HG02623 (cell line): ENCODE measurements at regions not wholly inside any gene's neighbourhood (a gene's known extent, or its start where the extent isn't known, plus 50 kb on each side); places are given as distances from the start of the nearest gene placed in this dataset.
"Not testable (repeated sequence)": the region's sequence is repeated elsewhere in the genome, so short reads cannot be mapped to it uniquely, and the experiment has no call there.

Source experiments
- ATAC-seq: cut with Tn5 transposase; IDR thresholded peaks from one replicate; pipeline ENCODE4 v1.9.1; 2021; ENCODE audit warnings: moderate library complexity; ENCODE audit not compliant: unreplicated experiment

DNA sequence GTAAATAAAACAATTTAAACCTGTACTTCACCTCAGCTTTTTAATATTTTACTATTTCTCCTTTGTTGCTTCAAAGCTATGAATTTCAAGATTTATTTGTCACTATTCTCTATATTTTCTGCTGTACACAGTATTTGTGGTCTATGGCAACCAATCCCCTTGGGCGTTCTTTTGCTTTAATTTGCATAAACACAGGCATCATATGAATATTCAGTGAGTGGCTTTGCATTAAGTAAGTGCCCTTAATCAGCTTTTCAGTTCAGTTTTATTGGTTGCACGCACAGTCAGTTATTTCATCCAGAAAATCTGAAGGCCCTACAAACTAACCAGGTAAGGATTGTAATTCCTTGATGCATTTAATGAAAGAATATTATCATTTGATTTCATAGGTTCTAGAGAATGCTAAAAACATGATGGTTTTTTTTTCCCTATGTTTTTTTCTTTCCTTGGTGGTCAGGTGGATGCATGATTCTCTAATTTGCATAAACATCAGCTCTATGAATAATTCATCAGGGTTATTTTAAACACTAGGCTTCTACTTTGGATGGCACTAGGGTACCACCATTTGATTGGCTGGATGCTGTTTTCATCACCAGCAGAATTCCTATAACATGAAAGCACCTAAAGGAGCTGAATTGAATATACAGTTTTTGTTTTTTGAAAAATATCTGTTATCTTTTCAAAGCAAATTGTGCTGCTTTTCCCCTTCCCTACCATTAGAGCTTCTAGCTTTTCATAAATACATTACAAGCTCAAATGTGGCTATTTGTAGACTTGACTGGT lies 249.2 kb upstream of the CCNH start:
- ATAC-seq, result no peak

- no peak for ATAC-seq
Measured at GRCh38 chr5:87653242-87653641, 240.5 kb upstream of the CCNH start.

GRCh38 chr5:87650284-87650683 lies 237.6 kb upstream of the CCNH start:
- ATAC-seq, result no peak

DNA sequence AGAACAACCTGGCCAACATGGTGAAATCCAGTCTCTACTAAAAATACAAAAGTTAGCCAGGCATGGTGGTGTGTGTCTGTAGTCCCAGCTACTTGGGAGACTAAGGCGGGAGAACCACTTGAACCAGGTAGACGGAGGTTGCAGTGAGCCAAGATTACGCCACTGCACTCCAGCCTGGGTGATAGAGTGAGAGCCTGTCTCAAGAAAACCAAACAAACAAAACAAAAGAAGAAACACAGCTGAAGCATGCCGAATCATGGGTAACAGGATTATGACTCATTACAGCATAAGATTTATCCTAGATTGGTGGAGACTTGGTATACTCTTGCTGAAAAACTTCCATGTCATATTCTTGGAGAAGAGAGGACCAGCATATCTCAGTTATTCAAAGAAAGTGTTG lies 236.7 kb upstream of the CCNH start:
- no peak for ATAC-seq

GRCh38 chr5:87645224-87645623 lies 232.5 kb upstream of the CCNH start:
- no peak for ATAC-seq

- ATAC-seq, result no peak
Measured at GRCh38 chr5:87640902-87641301, 228.2 kb upstream of the CCNH start.

GRCh38 chr5:87627363-87627762 lies 214.6 kb upstream of the CCNH start:
- no peak for ATAC-seq

DNA sequence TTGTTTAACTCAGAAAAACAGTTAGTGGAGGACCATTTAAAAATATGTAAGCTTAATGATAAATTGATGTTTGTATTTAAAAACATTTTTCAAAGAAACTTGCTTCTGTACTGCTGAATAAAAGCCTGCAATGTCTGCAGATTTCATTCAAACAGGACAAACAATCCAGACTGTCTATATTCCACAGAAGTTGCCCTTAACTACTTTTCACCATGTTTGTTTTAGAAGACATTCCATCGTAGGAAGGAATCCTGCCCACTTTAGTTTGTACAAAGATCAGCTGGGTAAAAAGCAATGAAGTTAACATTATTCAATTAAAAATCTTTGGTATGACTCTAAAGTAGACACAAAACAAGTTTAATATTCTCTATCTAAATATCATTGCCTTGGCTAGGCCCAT lies 195.7 kb upstream of the CCNH start:
- ATAC-seq, result no peak

DNA sequence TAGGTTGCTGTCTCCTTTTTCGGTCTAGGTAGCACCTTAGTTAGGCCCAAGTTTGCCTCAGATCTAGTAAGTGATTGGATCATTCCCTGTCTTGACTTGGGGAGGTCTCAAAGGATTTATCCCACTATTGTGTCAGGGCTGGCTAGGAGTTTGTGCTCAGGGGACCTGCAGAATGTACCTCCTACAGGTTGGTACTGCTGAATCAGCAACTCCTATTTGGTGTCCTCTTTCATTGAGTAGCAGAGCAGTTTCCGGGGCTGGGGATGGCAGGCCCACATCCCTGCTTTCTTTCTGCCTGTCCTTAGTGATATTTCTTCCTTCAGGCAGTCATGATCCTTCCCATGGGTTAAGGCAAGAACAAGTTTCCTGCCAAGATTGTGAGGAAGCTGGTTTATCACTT lies 192.9 kb upstream of the CCNH start:
- no peak for ATAC-seq

DNA sequence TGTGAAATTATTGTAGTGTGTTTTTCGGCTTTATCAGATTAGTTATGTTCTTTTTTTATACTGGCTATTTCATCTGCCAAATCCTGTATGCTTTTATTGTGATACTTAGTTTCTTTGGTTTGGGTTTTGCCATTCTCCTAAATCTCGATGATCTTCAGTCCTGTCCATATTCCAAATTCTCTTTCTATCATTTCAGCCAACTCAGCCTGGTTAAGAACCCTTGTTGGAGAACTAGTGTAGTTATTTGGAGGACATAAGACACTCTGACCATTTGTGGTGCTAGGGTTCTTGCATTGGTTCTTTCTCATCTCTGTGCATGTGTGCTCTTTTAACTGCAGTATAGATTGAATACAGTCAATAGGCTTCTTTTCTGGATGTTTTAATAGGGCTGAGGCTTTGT lies 187.0 kb upstream of the CCNH start:
- no peak for ATAC-seq

- no peak for ATAC-seq
Measured at GRCh38 chr5:87598460-87598859, 185.7 kb upstream of the CCNH start.

DNA sequence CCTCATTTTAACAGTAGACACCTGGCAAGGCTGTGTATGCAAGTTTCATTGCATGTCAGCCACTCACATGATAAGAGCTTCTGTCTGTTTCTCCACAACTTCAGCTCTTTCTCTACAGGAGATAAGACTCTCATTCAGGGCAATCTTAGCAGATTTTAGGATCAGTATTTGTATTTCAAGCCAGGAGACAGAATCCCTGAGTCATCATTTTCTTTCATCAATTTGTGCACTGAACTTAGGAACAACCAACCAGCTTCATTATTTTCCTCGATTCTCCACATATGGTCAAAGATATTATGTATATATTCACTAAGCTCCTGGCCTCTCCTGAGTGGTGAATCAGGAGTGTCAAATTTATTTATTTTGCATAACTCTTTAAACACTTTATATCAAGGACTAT lies 181.8 kb upstream of the CCNH start:
- ATAC-seq, result no peak

- ATAC-seq, result no peak
Measured at GRCh38 chr5:87589587-87589986, 176.9 kb upstream of the CCNH start.

- no peak for ATAC-seq
Measured at GRCh38 chr5:87588316-87588715, 175.6 kb upstream of the CCNH start.

- ATAC-seq, result not testable (repeated sequence)
Measured at GRCh38 chr5:87583704-87584103, 171.0 kb upstream of the CCNH start.

DNA sequence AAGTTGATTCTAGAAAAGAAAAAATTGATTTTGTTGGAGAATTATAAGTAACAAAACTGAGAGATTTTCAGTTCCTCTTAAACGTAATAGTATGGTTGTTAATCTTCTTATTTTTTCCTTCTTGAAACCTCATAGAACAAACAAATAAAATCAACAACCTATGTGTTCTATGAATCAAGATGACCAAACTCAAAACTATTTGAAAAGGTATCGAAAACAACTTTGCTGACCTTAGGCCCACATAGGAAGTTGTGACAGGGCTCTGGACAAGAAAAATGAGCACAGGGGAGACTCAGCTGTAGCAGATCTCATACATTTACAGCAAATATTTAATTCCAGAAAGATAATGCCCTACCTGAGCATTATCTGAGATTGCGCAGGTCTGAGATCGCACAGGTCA lies 169.4 kb upstream of the CCNH start:
- ATAC-seq, result no peak

DNA sequence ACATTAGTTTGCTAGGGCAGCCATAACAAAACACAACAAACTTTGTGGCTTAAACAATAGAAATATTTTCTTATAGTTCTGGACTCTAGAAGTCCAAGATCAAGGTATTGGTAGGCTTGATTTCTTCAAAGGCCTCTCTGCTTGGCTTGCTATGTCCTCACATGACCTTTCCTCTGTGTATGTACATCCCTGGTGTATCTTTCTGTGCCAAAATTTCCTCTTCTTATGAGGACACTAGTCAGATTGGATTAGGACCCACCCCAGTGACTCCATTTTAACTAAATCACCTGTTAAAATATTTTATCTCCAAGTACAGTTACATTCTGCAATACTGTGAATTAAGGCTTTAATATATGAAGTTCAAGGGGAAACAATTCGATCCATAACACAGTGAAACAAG lies 168.9 kb upstream of the CCNH start:
- no peak for ATAC-seq

GRCh38 chr5:87579678-87580077 lies 166.9 kb upstream of the CCNH start:
- ATAC-seq, result no peak

DNA sequence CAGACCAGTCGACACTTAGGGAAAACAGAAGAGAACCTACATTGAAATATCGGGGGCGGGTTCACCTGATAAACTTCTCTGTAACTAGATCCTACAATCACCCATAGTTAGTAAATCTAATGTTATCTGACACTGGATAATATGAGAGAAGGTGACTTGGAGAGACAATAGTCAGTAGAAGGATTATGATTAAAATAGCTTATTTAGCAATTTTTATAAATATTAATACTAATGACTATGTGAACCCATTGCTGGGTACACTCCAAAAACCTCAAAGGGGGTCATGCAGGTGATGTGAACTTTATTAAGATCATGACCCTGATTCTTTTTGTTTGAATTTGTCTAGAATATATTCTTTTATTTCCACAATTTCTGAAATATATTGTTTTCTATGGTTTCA lies 164.1 kb upstream of the CCNH start:
- ATAC-seq, result no peak

DNA sequence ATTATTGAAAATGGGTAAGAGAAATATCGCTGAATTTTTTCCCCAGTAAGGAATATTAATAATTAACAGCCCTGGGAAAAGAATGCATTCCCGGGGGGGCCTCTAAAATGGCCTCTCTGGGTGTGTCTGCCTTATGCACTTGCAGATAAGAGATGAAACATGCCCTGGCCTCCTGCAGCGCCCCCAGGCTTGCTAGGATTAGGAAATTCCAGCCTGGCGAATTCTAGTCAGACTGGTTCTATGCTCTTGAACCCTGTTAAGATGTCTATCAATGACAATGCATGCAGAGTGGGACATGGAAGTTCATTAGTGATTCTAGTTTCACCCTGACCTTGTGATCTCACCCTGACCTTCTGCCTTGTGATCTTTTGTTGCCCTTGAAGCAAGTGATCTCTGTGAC lies 163.6 kb upstream of the CCNH start:
- ATAC-seq, result not testable (repeated sequence)

- no peak for ATAC-seq
Measured at GRCh38 chr5:87574106-87574505, 161.4 kb upstream of the CCNH start.

DNA sequence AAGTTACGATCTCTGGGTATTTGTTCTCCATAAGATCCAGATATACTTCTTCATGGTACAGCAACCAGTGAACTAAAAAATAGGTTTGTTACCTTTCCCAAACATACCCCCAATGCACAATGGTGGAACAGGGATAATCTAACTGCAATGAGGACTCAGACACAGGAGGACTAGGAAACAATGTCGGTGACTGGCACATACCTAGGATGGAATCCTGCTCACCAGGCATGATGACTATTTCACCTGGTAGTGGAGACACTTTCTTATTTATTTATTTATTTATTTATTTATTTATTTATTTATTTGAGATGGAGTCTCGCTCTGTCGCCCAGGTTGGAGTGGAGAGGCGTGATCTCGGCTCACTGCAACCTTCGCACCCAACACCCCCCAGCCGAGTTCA lies 159.9 kb upstream of the CCNH start:
- ATAC-seq, result no peak

GRCh38 chr5:87572090-87572489 lies 159.4 kb upstream of the CCNH start:
- no peak for ATAC-seq
